ENCODE measurements at regions not wholly inside any gene's neighbourhood (a gene's known extent, or its start where the extent isn't known, plus 50 kb on each side); places are given as distances from the start of the nearest gene placed in this dataset.

DNA sequence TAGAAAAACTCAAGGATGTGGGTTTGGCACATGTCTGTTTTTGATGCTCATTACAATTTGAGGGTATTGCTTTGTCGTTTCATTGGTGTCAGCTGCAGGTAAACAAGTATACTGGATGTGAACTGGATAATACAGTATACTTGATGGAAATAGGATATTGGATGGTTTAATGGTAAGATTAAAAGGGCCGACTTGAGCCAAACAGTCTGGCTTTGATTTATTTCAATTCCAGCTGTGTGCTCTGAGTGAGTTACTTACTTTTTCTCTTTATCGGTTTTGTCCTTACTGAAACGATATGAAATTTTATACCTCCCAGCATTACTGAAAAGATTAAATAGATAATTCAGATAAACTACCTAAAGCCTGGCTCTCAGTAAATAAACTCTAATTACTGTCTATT lies 227.6 kb downstream of the ASXL3 start:
- no peak for DNase-seq

DNA sequence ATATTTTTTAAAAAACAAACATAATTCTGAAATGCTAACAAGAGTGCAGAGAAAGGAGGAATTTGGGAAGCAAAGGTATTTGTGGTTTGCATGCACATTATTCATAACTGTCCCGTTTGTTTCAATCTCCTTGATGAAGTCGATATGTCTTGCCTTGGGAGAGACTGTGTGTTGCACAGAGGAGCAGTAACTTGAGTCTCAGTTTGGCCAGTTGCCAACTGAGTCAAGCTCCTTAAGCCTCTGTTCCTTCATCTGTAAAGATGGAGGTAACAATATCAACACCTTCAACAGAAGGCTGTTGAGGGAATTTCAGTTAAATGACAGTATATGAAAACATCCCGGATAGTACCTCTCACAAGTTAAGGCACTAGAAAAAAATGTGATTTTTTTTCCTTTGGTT lies 226.2 kb downstream of the ASXL3 start:
- DNase-seq = no peak

DNA sequence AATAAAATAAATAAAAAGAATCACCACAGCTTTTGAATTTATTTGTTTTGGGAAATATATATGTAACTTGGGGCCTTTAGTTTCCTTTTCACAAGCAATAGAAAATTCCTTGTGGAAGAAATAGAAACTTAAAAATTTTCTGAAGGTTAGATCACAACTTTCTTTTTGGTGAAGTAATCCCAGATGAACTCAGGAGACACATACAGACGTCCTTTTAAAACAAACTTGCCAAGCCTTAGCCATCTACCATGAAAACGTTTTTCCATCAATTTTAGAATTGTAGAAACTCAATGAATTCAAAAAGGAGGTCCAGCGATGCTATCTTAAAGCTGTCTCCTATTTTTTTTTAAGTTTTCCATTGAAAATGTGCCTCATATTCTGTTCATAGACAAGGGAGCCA lies 225.6 kb downstream of the ASXL3 start:
- no peak for DNase-seq

DNA sequence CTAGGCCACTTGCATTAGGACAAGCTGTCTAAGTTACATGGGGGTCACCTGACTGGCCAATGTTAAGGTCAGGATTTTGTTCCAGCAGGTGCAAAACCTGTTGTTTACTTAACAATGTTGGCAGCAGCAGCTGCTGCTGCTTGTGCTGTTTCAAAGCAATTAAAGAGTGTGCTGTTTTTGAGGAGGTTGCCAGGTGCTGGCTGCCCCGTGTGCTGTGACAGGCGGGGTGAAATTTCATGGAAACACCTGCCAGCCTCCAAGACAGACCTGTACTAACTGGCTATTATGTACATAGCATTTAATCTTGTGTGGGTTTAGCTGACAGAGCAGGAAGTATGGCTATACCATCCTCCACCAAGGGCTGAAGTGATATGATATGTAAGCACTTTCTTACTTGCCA lies 224.9 kb downstream of the ASXL3 start:
- DNase-seq = no peak
